K562 (cell line): ENCODE measurements at regions not wholly inside any gene's neighbourhood (a gene's known extent, or its start where the extent isn't known, plus 50 kb on each side); places are given as distances from the start of the nearest gene placed in this dataset.

ENCODE experiments used
- CTCF ChIP-seq, 3 experiments: IDR thresholded peaks in 2 of 3; conservative IDR thresholded peaks in 1 of 3; 2 replicates each; pipeline ENCODE4 v1.5.1; 2011 to 2012; ENCODE audit warnings: low read length in 3 of 3, mild to moderate bottlenecking in 3 of 3, control low read depth in 2 of 3, improper control_type of control experiment in 1 of 3, inconsistent platforms in 1 of 3, low read depth in 1 of 3, mixed read lengths in 1 of 3, moderate library complexity in 1 of 3; ENCODE audit not compliant: insufficient read depth in 2 of 3
- E2F8 ChIP-seq: fragments of 450-650 bp; IDR thresholded peaks from 2 replicates; pipeline ENCODE4 v1.7.1; 2018; ENCODE audit warnings: mild to moderate bottlenecking, low read depth; ENCODE audit not compliant: partially characterized antibody
- RFX5 ChIP-seq: IDR thresholded peaks from 2 replicates; pipeline ENCODE4 v1.6.1; 2011; ENCODE audit warnings: low read depth, mild to moderate bottlenecking, improper control_type of control experiment, low read length

GRCh38 chr7:24401628-24402593 lies 117.9 kb downstream of the NPY start:
- TF ChIP-seq CTCF (IDR thresholded peaks at IDR 0.05 in 2 of 3, conservative IDR thresholded peaks at IDR 0.05 in 1 of 3; ENCODE audit: insufficient read depth in 2 of 3, low read depth in 1 of 3, low read length in 3 of 3) (peak; percentile 22 to 50 (median 37); a peak in 4 of 6 replicates), E2F8 (no peak), RFX5 (no peak)
